Gastrocnemius medialis (tissue), 4 donors: ENCODE measurements at regions not wholly inside any gene's neighbourhood (a gene's known extent, or its start where the extent isn't known, plus 50 kb on each side); places are given as distances from the start of the nearest gene placed in this dataset.

Experiments
- CTCF ChIP-seq, 5 experiments: fragments of 450-650 bp in 3 of 5; fragments of 200-600 bp in 2 of 5; sonication (generic) in 2 of 5; IDR thresholded peaks in 4 of 5; conservative IDR thresholded peaks in 1 of 5; 1 replicate in 4 of 5; 2 replicates in 1 of 5; pipeline ENCODE4 v1.5.1; 2016 to 2019; ENCODE audit warnings: antibody characterized with exemption in 5 of 5, mild to moderate bottlenecking in 3 of 5, moderate library complexity in 3 of 5
- POLR2A ChIP-seq, 2 donors: fragments of 450-650 bp; IDR thresholded peaks; one replicate each; pipeline ENCODE4 v1.6.1; 2017; ENCODE audit warnings: antibody characterized with exemption in 2 of 2, mild to moderate bottlenecking in 2 of 2, moderate library complexity in 2 of 2

DNA sequence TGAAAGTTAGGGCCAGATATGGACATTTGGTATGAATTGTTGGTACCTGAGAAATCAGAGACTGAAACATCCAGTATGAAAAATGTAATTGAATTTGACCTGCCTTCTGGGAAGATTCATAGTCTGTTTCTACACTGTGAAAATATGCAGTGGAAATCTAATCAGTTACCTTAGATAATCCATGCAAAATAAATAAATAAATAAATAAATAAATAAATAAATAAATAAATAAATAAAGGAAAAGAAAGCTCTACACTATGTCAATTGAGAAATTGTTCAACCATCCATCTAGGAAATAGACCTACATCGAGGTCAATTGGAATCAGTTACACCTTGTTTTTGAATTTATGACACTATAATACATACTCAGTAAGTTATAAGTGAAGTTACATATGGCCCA is 252.3 kb downstream of the VGLL3 start:
- TF ChIP-seq CTCF (IDR thresholded peaks at IDR 0.05 in 4 of 5, conservative IDR thresholded peaks at IDR 0.05 in 1 of 5) = no peak
- no peak for TF ChIP-seq POLR2A (IDR thresholded peaks at IDR 0.05)
